Keratinocyte (primary cell): ENCODE measurements at regions not wholly inside any gene's neighbourhood (a gene's known extent, or its start where the extent isn't known, plus 50 kb on each side); places are given as distances from the start of the nearest gene placed in this dataset.

ENCODE experiments used
- DNase-seq: peaks from one replicate; pipeline ENCODE4 v3.0.0-alpha.2; 2011; ENCODE audit warnings: low read depth, missing footprints, low spot score
- FAIRE-seq: peaks from 2 replicates; lab custom pipeline; 2011; peaks lifted over from hg19 to GRCh38; lab: Jason Lieb, UNC
- H2AFZ ChIP-seq: 2 replicates; pipeline ENCODE4 v1.6.0; 2012; ENCODE audit warnings: low read length, control low read depth, inconsistent platforms; ENCODE audit not compliant: control insufficient read depth
- H3K27ac ChIP-seq: 2 replicates; pipeline ENCODE4 v1.5.1; 2011; ENCODE audit warnings: low read length; ENCODE audit not compliant: control insufficient read depth, insufficient read depth
- H3K27me3 ChIP-seq: 3 replicates; pipeline ENCODE4 v1.6.0; 2011; ENCODE audit warnings: low read length; ENCODE audit not compliant: control insufficient read depth, insufficient read depth; ENCODE audit errors: extremely low read depth
- H3K36me3 ChIP-seq, 2 experiments: 2 replicates in 1 of 2; 3 replicates in 1 of 2; pipeline ENCODE4 v1.5.1; 2011; ENCODE audit warnings: low read length in 2 of 2, mild to moderate bottlenecking in 1 of 2; ENCODE audit not compliant: control insufficient read depth in 2 of 2, insufficient read depth in 2 of 2; ENCODE audit errors: extremely low read depth in 1 of 2
- H3K4me1 ChIP-seq: 3 replicates; pipeline ENCODE4 v1.5.1; 2011; ENCODE audit warnings: low read length; ENCODE audit not compliant: control insufficient read depth, insufficient read depth; ENCODE audit errors: extremely low read depth
- H3K4me2 ChIP-seq: 3 replicates; pipeline ENCODE4 v1.6.0; 2011; ENCODE audit warnings: low read depth, low read length; ENCODE audit not compliant: control insufficient read depth, insufficient read depth; ENCODE audit errors: extremely low read depth
- H3K4me3 ChIP-seq, 3 experiments: fragments of 200-600 bp in 1 of 3; sonication (generic) in 1 of 3; 2 replicates in 2 of 3; 3 replicates in 1 of 3; pipeline ENCODE4 v1.5.1; 2011 to 2016; ENCODE audit warnings: low read length in 3 of 3, mild to moderate bottlenecking in 3 of 3, control low read depth in 2 of 3, inconsistent platforms in 1 of 3, low read depth in 1 of 3, mixed read lengths in 1 of 3, mixed run types in 1 of 3, moderate library complexity in 1 of 3; ENCODE audit not compliant: control insufficient read depth in 2 of 3, insufficient read depth in 2 of 3; ENCODE audit errors: extremely low read depth in 1 of 3
- H3K79me2 ChIP-seq: 2 replicates; pipeline ENCODE4 v1.6.0; 2012; ENCODE audit warnings: low read length; ENCODE audit not compliant: control insufficient read depth, insufficient read depth
- H3K9ac ChIP-seq: 3 replicates; pipeline ENCODE4 v1.6.0; 2011; ENCODE audit warnings: low read length; ENCODE audit not compliant: control insufficient read depth, insufficient read depth; ENCODE audit errors: extremely low read depth
- H3K9me1 ChIP-seq: 3 replicates; pipeline ENCODE4 v1.6.0; 2011; ENCODE audit warnings: low read length; ENCODE audit not compliant: control insufficient read depth, insufficient read depth; ENCODE audit errors: extremely low read depth
- H3K9me3 ChIP-seq: 2 replicates; pipeline ENCODE4 v1.5.1; 2012; ENCODE audit warnings: low read depth, low read length; ENCODE audit not compliant: control insufficient read depth
- H4K20me1 ChIP-seq: 3 replicates; pipeline ENCODE4 v1.6.0; 2011; ENCODE audit warnings: low read length; ENCODE audit not compliant: control insufficient read depth, insufficient read depth; ENCODE audit errors: extremely low read depth
- EZH2 ChIP-seq: IDR thresholded peaks from one replicate; pipeline ENCODE4 v1.6.1; 2012; ENCODE audit warnings: inconsistent platforms, mild to moderate bottlenecking, low read length, moderate library complexity
- dilution Hi-C: fragments of 300-500 bp; cut with MboI; formaldehyde crosslinking; loops from one replicate; pipeline ENCODE4 v1.7.0; 2020; ENCODE audit warnings: low sequenced_read_pairs; ENCODE audit not compliant: extremely low pct_ligation_motif_present
- TF ChIP-seq, protein P1 (sequence below), 3 experiments: IDR thresholded peaks in 1 of 3; conservative IDR thresholded peaks in 1 of 3; optimal IDR thresholded peaks in 1 of 3; 2 replicates in 2 of 3; 3 replicates in 1 of 3; pipeline versions ENCODE3 to v1.5.1; 2011; ENCODE audit warnings: low read length in 3 of 3, mild to moderate bottlenecking in 3 of 3, moderate library complexity in 2 of 3, control low read depth in 1 of 3, inconsistent platforms in 1 of 3; ENCODE audit not compliant: insufficient read depth in 2 of 3; ENCODE audit errors: extremely low read depth in 1 of 3

DNA sequence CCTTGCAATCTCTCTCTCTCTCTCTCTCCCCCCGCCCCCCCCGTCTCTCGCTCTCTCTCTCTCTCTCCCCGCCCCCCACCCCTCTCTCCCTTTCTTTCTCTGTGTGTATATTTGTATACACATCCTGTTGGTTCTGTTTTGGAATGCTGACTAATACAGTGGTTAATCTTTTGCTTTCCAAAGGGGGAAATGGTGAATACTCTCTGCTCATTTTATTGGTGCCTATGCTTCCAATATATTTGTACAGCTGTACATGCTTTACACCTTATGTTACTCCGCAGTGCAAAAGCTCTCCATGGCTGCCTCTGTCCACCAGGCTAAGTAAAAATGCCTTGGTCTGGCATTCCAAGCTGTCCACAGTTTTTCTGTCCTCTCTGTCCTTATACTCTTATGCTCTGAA lies 158.8 kb downstream of the RBMX2 start:
- Histone ChIP-seq H3K9me3 (no peaks in the 10 kb centered on the region), H3K27ac (no peak overlapping the region), H3K79me2 (no peaks in the 10 kb centered on the region), H4K20me1 (no peaks in the 10 kb centered on the region), H3K4me1 (no peaks in the 10 kb centered on the region), H3K4me2 (no peak overlapping the region), H3K36me3 (no peaks in the 10 kb centered on the region), H3K9me1 (no peaks in the 10 kb centered on the region), H2AFZ (no peak overlapping the region), H3K27me3 (no peaks in the 10 kb centered on the region), H3K9ac (no peak overlapping the region), H3K4me3 (no peak overlapping the region)
- DNase-seq, result no peak
- TF ChIP-seq EZH2, result no peak
- TF ChIP-seq, protein P1, sequence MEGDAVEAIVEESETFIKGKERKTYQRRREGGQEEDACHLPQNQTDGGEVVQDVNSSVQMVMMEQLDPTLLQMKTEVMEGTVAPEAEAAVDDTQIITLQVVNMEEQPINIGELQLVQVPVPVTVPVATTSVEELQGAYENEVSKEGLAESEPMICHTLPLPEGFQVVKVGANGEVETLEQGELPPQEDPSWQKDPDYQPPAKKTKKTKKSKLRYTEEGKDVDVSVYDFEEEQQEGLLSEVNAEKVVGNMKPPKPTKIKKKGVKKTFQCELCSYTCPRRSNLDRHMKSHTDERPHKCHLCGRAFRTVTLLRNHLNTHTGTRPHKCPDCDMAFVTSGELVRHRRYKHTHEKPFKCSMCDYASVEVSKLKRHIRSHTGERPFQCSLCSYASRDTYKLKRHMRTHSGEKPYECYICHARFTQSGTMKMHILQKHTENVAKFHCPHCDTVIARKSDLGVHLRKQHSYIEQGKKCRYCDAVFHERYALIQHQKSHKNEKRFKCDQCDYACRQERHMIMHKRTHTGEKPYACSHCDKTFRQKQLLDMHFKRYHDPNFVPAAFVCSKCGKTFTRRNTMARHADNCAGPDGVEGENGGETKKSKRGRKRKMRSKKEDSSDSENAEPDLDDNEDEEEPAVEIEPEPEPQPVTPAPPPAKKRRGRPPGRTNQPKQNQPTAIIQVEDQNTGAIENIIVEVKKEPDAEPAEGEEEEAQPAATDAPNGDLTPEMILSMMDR (optimal IDR thresholded peaks at IDR 0.05 in 1 of 3, IDR thresholded peaks at IDR 0.05 in 1 of 3, conservative IDR thresholded peaks at IDR 0.05 in 1 of 3; ENCODE audit: extremely low read depth in 1 of 3, insufficient read depth in 2 of 3, low read length in 3 of 3), result no peak
- dilution Hi-C loops, result no loop called here
- no peak for FAIRE-seq

DNA sequence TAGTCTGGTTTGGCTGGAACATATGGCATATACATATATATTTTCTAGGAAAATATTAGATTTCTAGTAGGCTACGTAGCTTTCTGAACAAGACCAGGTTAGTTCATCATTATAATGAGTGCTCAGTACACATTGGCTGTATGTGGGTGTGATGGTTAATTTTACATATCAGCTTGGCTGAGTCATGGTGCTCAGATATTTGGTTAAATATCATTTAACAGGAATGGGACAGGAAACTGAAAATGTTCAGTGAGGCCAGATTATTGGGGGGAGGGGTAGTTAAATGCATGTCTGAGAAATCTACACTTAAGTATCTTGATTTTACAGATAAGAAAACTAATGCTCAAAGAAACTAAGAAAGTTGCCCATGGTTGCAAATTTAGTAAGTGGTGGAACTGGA lies 160.1 kb downstream of the RBMX2 start:
- FAIRE-seq (no peak), DNase-seq (no peak)
- Histone ChIP-seq H3K9me1 (no peaks in the 10 kb centered on the region), H3K27ac (no peak overlapping the region), H3K36me3 (no peaks in the 10 kb centered on the region), H3K79me2 (no peaks in the 10 kb centered on the region), H3K4me1 (no peaks in the 10 kb centered on the region), H3K27me3 (no peaks in the 10 kb centered on the region), H4K20me1 (no peaks in the 10 kb centered on the region), H3K9me3 (no peaks in the 10 kb centered on the region), H3K4me3 (no peak overlapping the region), H2AFZ (no peak overlapping the region), H3K4me2 (no peak overlapping the region), H3K9ac (no peak overlapping the region)
- dilution Hi-C loops, result no loop called here
- TF ChIP-seq, protein P1 (optimal IDR thresholded peaks at IDR 0.05 in 1 of 3, IDR thresholded peaks at IDR 0.05 in 1 of 3, conservative IDR thresholded peaks at IDR 0.05 in 1 of 3; ENCODE audit: extremely low read depth in 1 of 3, insufficient read depth in 2 of 3, low read length in 3 of 3), result no peak
- no peak for TF ChIP-seq EZH2
